Upper lobe of left lung (tissue), 6 donors: ENCODE measurements at regions not wholly inside any gene's neighbourhood (a gene's known extent, or its start where the extent isn't known, plus 50 kb on each side); places are given as distances from the start of the nearest gene placed in this dataset.

Experiments used
- ATAC-seq, 2 donors: fragments of 200-7000 bp; cut with Tn5 transposase; one replicate each; pipeline ENCODE4 v1.9.1; 2022; ENCODE audit warnings: mild to moderate bottlenecking in 2 of 2, moderate library complexity in 2 of 2; ENCODE audit not compliant: low FRiP score in 2 of 2
- DNase-seq, 2 donors: peaks; one replicate each; pipeline ENCODE4 v3.0.0-alpha.2; 2019 to 2020
- H3K27ac ChIP-seq, 4 donors: fragments of 200-600 bp; sonication (generic); one replicate each; pipeline ENCODE4 v1.5.1; 2016 to 2019
- H3K27me3 ChIP-seq, 4 donors: fragments of 200-600 bp; sonication (generic); one replicate each; pipeline ENCODE4 v1.5.1; 2017 to 2019
- H3K36me3 ChIP-seq, 4 donors: fragments of 200-600 bp; sonication (generic); one replicate each; pipeline ENCODE4 v1.5.1; 2016 to 2019
- H3K4me1 ChIP-seq, 4 donors: fragments of 200-600 bp; sonication (generic); one replicate each; pipeline ENCODE4 v1.5.1; 2018 to 2019
- H3K4me3 ChIP-seq, 4 donors: fragments of 200-600 bp; sonication (generic); one replicate each; pipeline ENCODE4 v1.5.1; 2017 to 2019; ENCODE audit warnings: mild to moderate bottlenecking in 2 of 4, moderate library complexity in 1 of 4
- H3K9me3 ChIP-seq, 4 donors: fragments of 200-600 bp; sonication (generic); one replicate each; pipeline ENCODE4 v1.5.1; 2018 to 2019
- EP300 ChIP-seq, 4 donors: sonication (generic); formaldehyde crosslinking; IDR thresholded peaks; one replicate each; pipeline ENCODE4 v1.5.1; 2017; ENCODE audit warnings: antibody characterized with exemption in 4 of 4, control low read depth in 2 of 4
- POLR2A ChIP-seq, 4 donors: fragments of 450-650 bp; IDR thresholded peaks; one replicate each; pipeline ENCODE4 v1.5.1; 2016 to 2017; ENCODE audit warnings: antibody characterized with exemption in 4 of 4, mild to moderate bottlenecking in 2 of 4
- POLR2AphosphoS5 ChIP-seq, 2 donors: sonication (generic); formaldehyde crosslinking; IDR thresholded peaks; one replicate each; pipeline ENCODE4 v1.5.1; 2017; ENCODE audit warnings: antibody characterized with exemption in 2 of 2
- WGBS, 2 donors: methylation state at CpG; one replicate each; pipeline ENCODE4 v1.1.5; 2017 to 2018; 5-methylcytosine and 5-hydroxymethylcytosine counted together
- TF ChIP-seq, protein P1 (sequence below), 6 experiments: fragments of 450-650 bp in 4 of 6; fragments of 200-600 bp in 2 of 6; sonication (generic) in 2 of 6; IDR thresholded peaks; one replicate each; pipeline ENCODE4 v1.5.1; 2016 to 2019; ENCODE audit warnings: antibody characterized with exemption in 6 of 6
- donor health status: DM: no; HTN: no; CAD: no; lungs with moderate emphysema.
- donor health status: DM: no; HTN: yes; CAD: no; lungs with severe emphysema.

DNA sequence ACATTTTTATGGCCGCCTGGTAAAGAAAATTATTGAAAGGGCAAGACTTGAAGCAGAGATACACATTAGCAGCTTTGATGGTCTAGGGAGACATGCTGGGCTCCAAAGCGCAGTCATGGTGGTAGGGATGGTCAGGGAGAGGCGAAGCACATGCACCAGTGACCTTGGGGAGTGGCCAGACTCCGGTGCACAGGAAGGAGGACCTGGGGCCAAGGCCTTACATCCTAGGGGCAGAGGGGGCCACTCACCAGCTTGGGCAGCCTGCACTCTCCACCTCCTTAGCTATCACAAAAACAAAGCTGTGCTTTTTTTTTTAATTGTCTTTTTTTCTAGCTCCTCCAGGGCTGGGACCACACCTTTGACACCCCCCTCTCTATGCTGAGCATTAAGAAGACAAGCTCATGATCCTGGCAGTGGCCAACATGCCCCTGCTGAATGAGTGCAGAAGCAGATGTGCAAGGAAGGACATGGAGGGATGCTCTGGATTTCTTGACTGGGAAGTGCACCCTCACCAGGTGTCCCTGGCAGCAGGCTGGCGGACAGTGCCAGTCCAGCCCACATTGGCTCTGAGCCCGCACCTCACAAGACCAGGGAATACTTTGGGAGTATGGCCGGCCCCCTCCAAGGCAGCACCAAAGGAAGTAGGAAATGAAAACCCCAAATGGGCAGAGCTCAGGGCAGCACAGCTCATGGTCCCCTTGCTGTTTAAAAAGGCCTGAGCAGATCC lies 619.9 kb downstream of the TBC1D22A start:
- peak in 1 of 2 donors; percentile 12 for DNase-seq
- H3K27ac ChIP-seq = no peak overlapping the region
- TF ChIP-seq POLR2A (IDR thresholded peaks at IDR 0.05) (no peak), POLR2AphosphoS5 (IDR thresholded peaks at IDR 0.05) (no peak), EP300 (IDR thresholded peaks at IDR 0.05) (no peak)
- TF ChIP-seq, protein P1, sequence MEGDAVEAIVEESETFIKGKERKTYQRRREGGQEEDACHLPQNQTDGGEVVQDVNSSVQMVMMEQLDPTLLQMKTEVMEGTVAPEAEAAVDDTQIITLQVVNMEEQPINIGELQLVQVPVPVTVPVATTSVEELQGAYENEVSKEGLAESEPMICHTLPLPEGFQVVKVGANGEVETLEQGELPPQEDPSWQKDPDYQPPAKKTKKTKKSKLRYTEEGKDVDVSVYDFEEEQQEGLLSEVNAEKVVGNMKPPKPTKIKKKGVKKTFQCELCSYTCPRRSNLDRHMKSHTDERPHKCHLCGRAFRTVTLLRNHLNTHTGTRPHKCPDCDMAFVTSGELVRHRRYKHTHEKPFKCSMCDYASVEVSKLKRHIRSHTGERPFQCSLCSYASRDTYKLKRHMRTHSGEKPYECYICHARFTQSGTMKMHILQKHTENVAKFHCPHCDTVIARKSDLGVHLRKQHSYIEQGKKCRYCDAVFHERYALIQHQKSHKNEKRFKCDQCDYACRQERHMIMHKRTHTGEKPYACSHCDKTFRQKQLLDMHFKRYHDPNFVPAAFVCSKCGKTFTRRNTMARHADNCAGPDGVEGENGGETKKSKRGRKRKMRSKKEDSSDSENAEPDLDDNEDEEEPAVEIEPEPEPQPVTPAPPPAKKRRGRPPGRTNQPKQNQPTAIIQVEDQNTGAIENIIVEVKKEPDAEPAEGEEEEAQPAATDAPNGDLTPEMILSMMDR (IDR thresholded peaks at IDR 0.05) = no peak
- no peak for ATAC-seq
- no peaks in the 10 kb centered on the region for H3K9me3 ChIP-seq
- H3K4me1 ChIP-seq = no peaks in the 10 kb centered on the region
- 77 to 80% methylated on average over 7 of the region's 7 CpGs for WGBS, 2 donors
- no peaks in the 10 kb centered on the region for H3K36me3 ChIP-seq
- H3K4me3 ChIP-seq = no peak overlapping the region
- no peaks in the 10 kb centered on the region for H3K27me3 ChIP-seq

DNA sequence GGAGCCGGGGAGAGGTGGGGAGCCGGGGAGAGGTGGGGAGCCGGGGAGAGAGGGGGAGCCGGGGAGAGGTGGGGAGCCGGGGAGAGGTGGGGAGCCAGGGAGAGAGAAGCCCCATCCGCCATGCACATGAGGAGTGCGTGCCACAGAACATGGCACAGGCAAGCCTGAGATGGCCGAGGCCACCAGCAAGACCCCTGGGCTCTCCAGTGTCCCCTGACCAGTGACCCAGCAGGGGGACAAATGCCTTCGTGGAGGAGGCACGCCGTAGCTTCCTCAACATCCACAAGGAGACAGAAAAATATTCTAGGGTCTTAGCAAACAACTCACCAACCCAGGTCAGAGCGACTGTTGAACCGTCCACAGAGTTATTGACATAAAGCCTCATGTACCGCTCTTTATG lies 618.8 kb downstream of the TBC1D22A start:
- DNase-seq (peak in 1 of 2 donors; percentile 23), ATAC-seq (no peak)
- no peaks in the 10 kb centered on the region for H3K4me1 ChIP-seq
- WGBS, 2 donors = 88 to 89% methylated on average over 11 to 13 of the region's 14 CpGs
- TF ChIP-seq POLR2A (IDR thresholded peaks at IDR 0.05) (no peak), EP300 (IDR thresholded peaks at IDR 0.05) (no peak), POLR2AphosphoS5 (IDR thresholded peaks at IDR 0.05) (no peak)
- TF ChIP-seq, protein P1 (IDR thresholded peaks at IDR 0.05) = no peak
- H3K9me3 ChIP-seq = no peaks in the 10 kb centered on the region
- no peak overlapping the region for H3K27ac ChIP-seq
- H3K36me3 ChIP-seq = no peaks in the 10 kb centered on the region
- H3K27me3 ChIP-seq = no peaks in the 10 kb centered on the region
- H3K4me3 ChIP-seq = no peak overlapping the region

DNA sequence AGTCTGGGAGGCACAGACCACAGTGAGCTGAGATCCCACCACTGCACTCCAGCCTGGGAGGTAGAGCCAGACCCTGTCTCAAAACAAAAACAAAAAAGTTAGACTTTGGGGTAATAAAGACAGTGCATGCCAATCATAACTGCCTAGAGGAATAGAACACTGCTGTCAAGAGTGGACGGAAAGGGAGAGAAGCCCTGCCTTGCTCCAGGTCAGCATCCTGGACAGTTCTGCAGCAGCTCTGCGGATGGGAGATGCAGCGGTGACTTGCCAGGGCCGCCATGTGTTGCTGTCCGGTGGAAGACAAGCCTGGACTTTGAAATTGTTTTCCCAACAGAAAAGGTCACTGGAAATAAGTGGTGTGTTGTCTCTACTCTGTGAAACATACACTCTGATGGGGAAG lies 618.2 kb downstream of the TBC1D22A start:
- Histone ChIP-seq H3K36me3 (no peaks in the 10 kb centered on the region), H3K9me3 (no peaks in the 10 kb centered on the region), H3K27me3 (no peaks in the 10 kb centered on the region), H3K4me3 (no peak overlapping the region), H3K4me1 (no peaks in the 10 kb centered on the region), H3K27ac (no peak overlapping the region)
- WGBS, 2 donors = 80 to 86% methylated on average over 5 of the region's 5 CpGs
- ATAC-seq (no peak), DNase-seq (peak in 1 of 2 donors; percentile 8)
- no peak for TF ChIP-seq POLR2A (IDR thresholded peaks at IDR 0.05)
- TF ChIP-seq, protein P1 (IDR thresholded peaks at IDR 0.05) = no peak
- no peak for TF ChIP-seq EP300 (IDR thresholded peaks at IDR 0.05)
- TF ChIP-seq POLR2AphosphoS5 (IDR thresholded peaks at IDR 0.05) = no peak

DNA sequence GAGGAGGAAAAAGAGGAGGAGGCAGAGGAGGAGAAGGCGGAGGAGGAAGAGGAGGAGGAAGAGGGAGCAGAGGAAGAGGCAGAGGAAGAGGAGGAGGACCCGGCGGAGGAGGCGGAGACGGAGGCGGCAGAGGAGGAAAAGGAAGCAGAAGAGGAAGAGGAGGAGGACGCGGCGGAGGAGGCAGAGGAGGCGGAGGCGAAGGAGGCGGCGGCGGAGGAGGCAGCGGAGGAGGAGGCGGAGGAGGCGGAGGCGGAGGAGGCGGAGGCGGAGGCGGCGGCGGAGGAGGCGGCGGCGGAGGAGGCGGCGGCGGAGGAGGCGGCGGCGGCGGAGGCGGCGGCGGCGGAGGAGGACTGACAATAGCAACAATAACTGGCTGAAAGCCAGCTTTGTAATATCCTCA lies 616.6 kb downstream of the TBC1D22A start:
- H3K27ac ChIP-seq = no peak overlapping the region
- WGBS, 2 donors = 83 to 92% methylated on average over 5 to 30 of the region's 37 CpGs
- DNase-seq (peak in 1 of 2 donors; percentile 37), ATAC-seq (no peak)
- H3K36me3 ChIP-seq = no peaks in the 10 kb centered on the region
- TF ChIP-seq, protein P1 (IDR thresholded peaks at IDR 0.05) = no peak
- TF ChIP-seq POLR2A (IDR thresholded peaks at IDR 0.05) (no peak), EP300 (IDR thresholded peaks at IDR 0.05) (no peak), POLR2AphosphoS5 (IDR thresholded peaks at IDR 0.05) (no peak)
- no peaks in the 10 kb centered on the region for H3K9me3 ChIP-seq
- H3K27me3 ChIP-seq = no peaks in the 10 kb centered on the region
- no peak overlapping the region for H3K4me3 ChIP-seq
- H3K4me1 ChIP-seq = no peaks in the 10 kb centered on the region
